B cell (primary cell): ENCODE measurements at regions not wholly inside any gene's neighbourhood (a gene's known extent, or its start where the extent isn't known, plus 50 kb on each side); places are given as distances from the start of the nearest gene placed in this dataset.
"Not testable (repeated sequence)": the region's sequence is repeated elsewhere in the genome, so short reads cannot be mapped to it uniquely, and the experiment has no call there.

ENCODE experiments used
- ATAC-seq: fragments of 200-7000 bp; cut with Tn5 transposase; one replicate; pipeline ENCODE4 v1.10.0; 2021; ENCODE audit warnings: low read depth, mild to moderate bottlenecking, moderate number of reproducible peaks, moderate library complexity
- CTCF ChIA-PET: fragments of 350-600 bp; sonication (Branson Sonifier 250); formaldehyde crosslinking; loops from one replicate; lab custom pipeline; 2021; ENCODE audit warnings: antibody characterized with exemption, inconsistent platforms; lab: Charles Lee
- POLR2A ChIA-PET: fragments of 350-600 bp; sonication (Branson Sonifier 250); formaldehyde crosslinking; loops from one replicate; lab custom pipeline; 2021; ENCODE audit warnings: antibody characterized with exemption; lab: Charles Lee
- DNase-seq: peaks from one replicate; pipeline ENCODE4 v3.0.0; 2013
- H2AFZ ChIP-seq: 2 replicates; pipeline ENCODE4 v1.6.1; 2012; ENCODE audit warnings: mild to moderate bottlenecking, low read depth, low read length; ENCODE audit not compliant: insufficient read depth, poor library complexity, severe bottlenecking
- H3K27ac ChIP-seq, 2 donors: 1 replicate in 1 of 2; 2 replicates in 1 of 2; pipeline ENCODE4 v1.5.1; 2012 to 2013; ENCODE audit warnings: low read length in 2 of 2, mild to moderate bottlenecking in 2 of 2, moderate library complexity in 1 of 2
- H3K27me3 ChIP-seq, 4 experiments: fragments of 200-600 bp in 1 of 4; sonication (generic) in 1 of 4; replicated peaks in 1 of 4; 1 replicate in 2 of 4; 2 replicates in 2 of 4; pipeline versions ENCODE4 v1.6.1 to v1.7.0; 2013 to 2016; ENCODE audit warnings: low read length in 3 of 4, mild to moderate bottlenecking in 2 of 4, mixed read lengths in 1 of 4, moderate library complexity in 1 of 4; ENCODE audit not compliant: insufficient read depth in 4 of 4, control insufficient read depth in 3 of 4; ENCODE audit errors: control extremely low read depth in 1 of 4
- H3K36me3 ChIP-seq, 2 experiments: replicated peaks in 1 of 2; 1 replicate in 1 of 2; 2 replicates in 1 of 2; pipeline versions ENCODE4 v1.6.1 to v1.7.1; 2013; ENCODE audit warnings: low read length in 1 of 2; ENCODE audit not compliant: insufficient read depth in 2 of 2, control insufficient read depth in 1 of 2; ENCODE audit errors: control extremely low read depth in 1 of 2, extremely low read depth in 1 of 2
- H3K4me1 ChIP-seq, 2 donors: fragments of 200-600 bp in 1 of 2; sonication (generic) in 1 of 2; 1 replicate in 1 of 2; 2 replicates in 1 of 2; pipeline versions ENCODE4 v1.5.1 to v1.6.1; 2013 to 2017; ENCODE audit warnings: low read length in 2 of 2; ENCODE audit not compliant: control insufficient read depth in 2 of 2, insufficient read depth in 2 of 2
- H3K4me2 ChIP-seq: replicated peaks from 2 replicates; pipeline ENCODE3; 2012; ENCODE audit warnings: mild to moderate bottlenecking, low read depth, low read length; ENCODE audit not compliant: poor library complexity, severe bottlenecking
- H3K4me3 ChIP-seq, 5 experiments: fragments of 200-600 bp in 1 of 5; sonication (generic) in 1 of 5; 1 replicate in 3 of 5; 2 replicates in 2 of 5; pipeline versions ENCODE4 v1.5.1 to v1.7.0; 2011 to 2016; ENCODE audit warnings: low read length in 4 of 5, mild to moderate bottlenecking in 4 of 5, low read depth in 2 of 5, control low read depth in 1 of 5, moderate library complexity in 1 of 5; ENCODE audit not compliant: insufficient read depth in 1 of 5; ENCODE audit errors: control extremely low read depth in 1 of 5, extremely low read depth in 1 of 5
- H3K79me2 ChIP-seq: fragments of 200-600 bp; sonication (generic); one replicate; pipeline ENCODE4 v1.6.0; 2016; ENCODE audit warnings: low read length; ENCODE audit not compliant: control insufficient read depth, insufficient read depth
- H3K9ac ChIP-seq: fragments of 200-600 bp; sonication (generic); 2 replicates; pipeline ENCODE4 v1.6.1; 2017; ENCODE audit warnings: mild to moderate bottlenecking, low read length, moderate library complexity
- H3K9me3 ChIP-seq, 3 donors: one replicate each; pipeline versions ENCODE4 v1.6.1 to v1.7.1; 2013; ENCODE audit warnings: low read length in 2 of 3; ENCODE audit not compliant: control insufficient read depth in 2 of 3, insufficient read depth in 1 of 3; ENCODE audit errors: control extremely low read depth in 1 of 3
- H4K20me1 ChIP-seq: 2 replicates; pipeline ENCODE4 v1.6.0; 2012; ENCODE audit warnings: mild to moderate bottlenecking, low read length; ENCODE audit not compliant: insufficient read depth, control insufficient read depth, poor library complexity, severe bottlenecking
- H3K27ac Mint-ChIP-seq: one replicate; pipeline ENCODE4 v1.8.0; 2021; ENCODE audit warnings: mixed read lengths
- H3K27me3 Mint-ChIP-seq: one replicate; pipeline ENCODE4 v1.8.0; 2021; ENCODE audit warnings: mixed read lengths
- H3K4me1 Mint-ChIP-seq: one replicate; pipeline ENCODE4 v1.8.0; 2021; ENCODE audit warnings: mixed read lengths
- H3K4me3 Mint-ChIP-seq: one replicate; pipeline ENCODE4 v1.8.0; 2021; ENCODE audit warnings: mixed read lengths
- H3K9me3 Mint-ChIP-seq: one replicate; pipeline ENCODE4 v1.8.0; 2022; ENCODE audit warnings: mixed read lengths; ENCODE audit not compliant: insufficient read depth
- CTCF ChIP-seq: fragments of 200-600 bp; IDR thresholded peaks from one replicate; pipeline ENCODE4 v1.8.0; 2022; ENCODE audit warnings: antibody characterized with exemption, mild to moderate bottlenecking
- EZH2 ChIP-seq: IDR thresholded peaks from 2 replicates; pipeline ENCODE4 v1.6.1; 2012; ENCODE audit warnings: borderline replicate concordance, low read depth, mild to moderate bottlenecking, moderate library complexity, low read length; ENCODE audit not compliant: insufficient read depth, poor library complexity, severe bottlenecking
- WGBS: methylation state at CpG from one replicate; pipeline ENCODE4 v1.1.5; 2013; ENCODE audit warnings: missing lambda C conversion rate; ENCODE audit not compliant: insufficient coverage; 5-methylcytosine and 5-hydroxymethylcytosine counted together
- intact Hi-C: fragments of 100-400 bp; cut with micrococcal nuclease; formaldehyde crosslinking; loops from one replicate; pipeline ENCODE4 v1.10.0; 2022

- Histone ChIP-seq H3K9ac (no peak overlapping the region), H3K27me3 (no peaks in the 10 kb centered on the region), H3K4me1 (no peaks in the 10 kb centered on the region), H3K9me3 (peaks cover 0 to 18% (median 5%) of the 10 kb centered on the region in 3 donors), H3K36me3 (no peaks in the 10 kb centered on the region), H4K20me1 (no peaks in the 10 kb centered on the region), H2AFZ (no peak overlapping the region), H3K79me2 (no peaks in the 10 kb centered on the region), H3K4me3 (no peak overlapping the region), H3K27ac (no peak overlapping the region), H3K4me2 (no peak overlapping the region)
- TF ChIP-seq CTCF (no peak), EZH2 (no peak)
- CTCF ChIA-PET: no interaction called here
- no peak for DNase-seq
- Mint-ChIP-seq H3K4me3 (no peak overlapping the region), H3K27me3 (no peaks in the 10 kb centered on the region), H3K9me3 (no peaks in the 10 kb centered on the region), H3K4me1 (no peaks in the 10 kb centered on the region), H3K27ac (no peak overlapping the region)
- ATAC-seq: no peak
- POLR2A ChIA-PET: no interaction called here
- 100% methylated on average over 1 of the region's 4 CpGs for WGBS
- intact Hi-C loops: no loop called here
Measured at GRCh38 chr3:112755845-112756613, 90.6 kb downstream of the CD200R1L start.

GRCh38 chr3:112755046-112755445 is 91.6 kb downstream of the CD200R1L start:
- not testable (repeated sequence) for DNase-seq

More at GRCh38 chr3:112755046-112755445, 91.6 kb downstream of the CD200R1L start:
- H4K20me1 ChIP-seq, H2AFZ ChIP-seq, H3K27me3 ChIP-seq, H3K27ac Mint-ChIP-seq, H3K79me2 ChIP-seq, H3K4me1 Mint-ChIP-seq, H3K4me1 ChIP-seq, ATAC-seq, H3K4me3 Mint-ChIP-seq, H3K27me3 Mint-ChIP-seq, H3K4me3 ChIP-seq, CTCF ChIA-PET, POLR2A ChIA-PET, H3K9me3 Mint-ChIP-seq, H3K27ac ChIP-seq, H3K36me3 ChIP-seq, intact Hi-C loops, H3K9ac ChIP-seq, H3K4me2 ChIP-seq: not testable (repeated sequence)
- WGBS: 88% methylated on average over 8 of the region's 13 CpGs
- peaks cover 0 to 18% (median 5%) of the 10 kb centered on the region in 3 donors for H3K9me3 ChIP-seq
